ENCODE measurements at regions not wholly inside any gene's neighbourhood (a gene's known extent, or its start where the extent isn't known, plus 50 kb on each side); places are given as distances from the start of the nearest gene placed in this dataset.

DNA sequence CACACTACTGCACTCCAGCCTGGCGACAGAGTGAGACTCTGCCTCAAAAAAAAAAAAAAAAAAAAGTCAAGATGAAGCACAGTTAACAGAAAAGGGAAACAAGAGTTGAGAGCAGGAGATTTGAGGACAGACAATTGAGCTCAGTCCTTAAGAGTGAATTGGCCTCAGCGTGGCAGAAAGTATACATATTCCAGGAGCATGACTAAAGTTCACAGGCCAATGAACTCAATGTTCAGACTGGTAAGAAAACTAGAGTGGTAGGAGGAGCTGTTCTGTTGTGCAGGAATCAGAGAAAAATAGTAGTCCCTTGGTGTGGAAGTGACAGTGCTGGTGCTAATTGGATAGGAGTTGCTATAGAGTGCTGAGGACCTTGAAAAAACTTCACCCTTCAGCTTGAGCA, 60.0 kb downstream of the NRN1 start:
- no peak for DNase-seq (ENCODE audit: low spot score)

- DNase-seq (ENCODE audit: low spot score) = no peak
Observed at GRCh38 chr6:5946181-5946580, 60.5 kb downstream of the NRN1 start.

DNA sequence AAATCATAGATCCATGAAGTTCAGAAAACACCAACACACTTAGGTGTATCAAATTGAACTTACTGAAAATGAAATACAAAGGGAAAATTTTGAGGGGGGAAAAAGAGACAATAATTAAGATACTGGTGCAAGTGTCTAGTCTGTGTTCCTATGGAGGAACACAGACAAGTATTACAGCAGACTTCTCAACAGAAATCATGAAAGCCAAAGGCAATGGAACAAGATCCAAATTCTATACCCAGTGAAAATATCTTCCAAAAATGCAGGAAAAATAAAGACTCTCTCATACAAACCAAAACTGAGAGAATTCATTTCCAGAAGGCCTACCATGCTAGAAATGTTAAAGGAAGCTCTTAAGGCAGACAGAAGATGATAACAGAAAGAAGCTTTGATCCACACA, 63.1 kb downstream of the NRN1 start:
- no peak for DNase-seq (ENCODE audit: low spot score)

DNA sequence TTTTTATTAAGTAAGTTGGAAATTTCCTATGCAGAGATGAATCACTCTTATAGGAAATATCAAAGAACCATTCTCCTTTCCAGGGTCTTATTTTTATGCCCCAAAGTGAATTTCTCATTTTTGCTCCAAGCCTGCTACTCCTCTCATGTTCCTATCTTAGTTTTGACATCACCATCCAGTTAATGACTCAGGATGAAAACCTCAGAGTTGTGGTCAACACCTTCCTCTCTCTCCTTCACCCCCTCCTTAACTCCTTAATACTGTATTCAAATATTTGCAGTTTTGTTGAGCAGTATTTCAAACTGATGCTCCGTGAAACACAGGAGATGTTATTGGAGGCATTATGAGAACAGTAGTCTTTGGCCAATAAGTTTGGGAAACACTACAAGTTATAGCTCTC, 64.1 kb downstream of the NRN1 start:
- no peak for DNase-seq (ENCODE audit: low spot score)

GRCh38 chr6:5941188-5941587, 65.5 kb downstream of the NRN1 start:
- DNase-seq (ENCODE audit: low spot score) = no peak

- DNase-seq (ENCODE audit: low spot score) = no peak
Observed at GRCh38 chr6:5938934-5939333, 67.8 kb downstream of the NRN1 start.

- no peak for DNase-seq (ENCODE audit: low spot score)
Observed at GRCh38 chr6:5937936-5938706, 68.6 kb downstream of the NRN1 start.

DNA sequence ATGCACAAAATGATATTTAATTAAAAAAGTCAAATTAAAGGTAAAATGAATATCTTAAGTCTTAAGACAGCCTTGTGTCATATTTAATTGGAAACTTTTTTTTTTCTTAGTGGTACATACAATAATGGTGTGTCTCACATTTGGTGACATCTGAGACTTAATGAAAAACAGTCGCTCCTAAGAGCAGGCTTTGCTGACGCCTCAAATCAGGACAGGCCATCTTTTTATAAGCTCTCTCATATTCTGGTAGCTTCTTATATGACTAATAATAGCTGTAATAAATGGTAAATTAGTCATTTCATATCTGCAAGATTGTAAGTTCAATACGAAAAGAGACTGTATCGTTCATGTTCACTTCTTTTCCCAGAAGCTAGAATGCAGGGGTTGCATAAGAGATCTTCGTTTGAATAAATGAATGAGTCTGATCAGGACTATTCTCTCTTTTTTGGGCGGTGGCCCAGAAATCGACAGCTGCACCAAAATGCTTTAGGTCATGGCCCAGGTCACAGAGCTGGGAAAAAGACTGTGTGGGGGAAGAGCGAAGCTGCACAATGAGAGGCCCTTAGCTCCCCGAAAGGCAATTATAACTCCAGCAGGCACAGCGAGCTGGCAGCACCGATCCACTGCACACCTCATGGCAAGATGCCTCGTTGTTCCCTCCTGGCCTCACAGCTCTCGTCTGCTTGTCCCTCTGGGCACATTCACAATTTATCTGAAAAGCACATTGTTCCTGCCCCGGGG, 69.4 kb downstream of the NRN1 start:
- no peak for DNase-seq (ENCODE audit: low spot score)

GRCh38 chr6:5936631-5937030, 70.1 kb downstream of the NRN1 start:
- no peak for DNase-seq (ENCODE audit: low spot score)

- DNase-seq (ENCODE audit: low spot score) = no peak
Observed at GRCh38 chr6:5936140-5936539, 70.6 kb downstream of the NRN1 start.

DNA sequence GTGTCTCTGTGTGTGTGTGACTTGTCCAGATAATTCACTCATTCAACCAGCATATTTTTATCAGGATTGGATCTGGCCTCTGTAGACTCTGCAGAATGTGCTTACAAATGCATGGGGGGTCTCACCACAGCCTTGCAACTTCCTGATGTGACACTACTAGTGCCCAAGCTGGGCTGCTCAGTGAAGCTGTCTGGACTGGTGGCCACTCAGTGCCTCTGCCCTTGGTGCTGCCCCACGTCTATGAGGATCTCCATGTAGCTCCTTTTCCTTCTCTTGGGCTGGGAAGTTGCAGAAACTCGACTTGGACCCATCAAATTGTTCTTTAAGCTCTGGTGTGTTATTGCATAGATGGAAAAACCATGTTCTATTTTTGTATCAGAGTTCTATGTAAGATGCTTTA, 75.8 kb downstream of the NRN1 start:
- DNase-seq (ENCODE audit: low spot score) = no peak

DNA sequence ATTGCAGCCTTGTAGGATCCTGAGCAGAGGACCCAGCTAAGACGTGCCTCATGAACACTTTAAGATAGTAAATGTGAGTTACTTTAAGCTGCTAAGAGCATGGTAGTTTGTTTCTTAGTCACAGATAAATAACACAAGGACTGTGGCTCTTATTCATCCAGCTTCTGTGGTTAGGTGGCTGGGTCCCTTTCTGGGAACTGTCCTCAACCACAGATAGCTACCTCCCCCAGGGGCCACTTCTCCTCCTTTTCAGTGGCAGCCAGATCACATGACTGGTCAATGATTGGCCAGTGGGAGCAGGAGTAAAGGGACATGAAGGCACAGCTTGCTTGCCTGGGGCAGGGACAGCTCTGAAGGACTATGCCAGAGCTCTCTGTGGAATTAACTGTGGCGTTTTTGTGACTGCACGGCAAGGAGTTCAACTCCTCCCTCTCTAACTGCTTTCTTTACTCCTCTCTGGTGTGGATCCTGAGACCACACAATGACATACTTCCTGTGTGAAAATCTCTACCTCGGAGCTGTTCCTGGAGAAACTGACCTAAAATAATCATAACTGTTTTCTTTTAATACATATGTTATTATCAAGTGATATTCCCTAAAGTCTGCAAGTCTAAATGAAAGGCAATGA, 76.5 kb downstream of the NRN1 start:
- DNase-seq (ENCODE audit: low spot score) = no peak

DNA sequence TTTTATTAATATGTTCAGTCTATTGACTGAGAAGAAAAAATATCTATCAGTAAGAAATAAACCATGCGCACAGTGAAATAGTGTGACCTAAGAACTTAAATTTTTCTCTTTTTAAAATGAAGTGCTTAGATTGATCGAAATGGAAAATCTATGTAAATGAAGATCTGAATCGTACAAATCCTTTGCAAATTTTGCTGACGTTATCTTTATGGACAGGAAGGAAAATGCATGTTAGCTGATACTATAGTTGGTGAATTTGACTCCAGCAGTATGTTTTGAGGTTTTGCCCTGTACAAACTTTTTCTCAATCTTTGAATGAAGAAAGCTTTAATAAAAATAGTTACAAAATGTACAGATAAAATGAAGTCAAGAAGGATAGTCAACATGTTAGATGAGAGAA, 82.9 kb downstream of the NRN1 start:
- no peak for DNase-seq (ENCODE audit: low spot score)

DNA sequence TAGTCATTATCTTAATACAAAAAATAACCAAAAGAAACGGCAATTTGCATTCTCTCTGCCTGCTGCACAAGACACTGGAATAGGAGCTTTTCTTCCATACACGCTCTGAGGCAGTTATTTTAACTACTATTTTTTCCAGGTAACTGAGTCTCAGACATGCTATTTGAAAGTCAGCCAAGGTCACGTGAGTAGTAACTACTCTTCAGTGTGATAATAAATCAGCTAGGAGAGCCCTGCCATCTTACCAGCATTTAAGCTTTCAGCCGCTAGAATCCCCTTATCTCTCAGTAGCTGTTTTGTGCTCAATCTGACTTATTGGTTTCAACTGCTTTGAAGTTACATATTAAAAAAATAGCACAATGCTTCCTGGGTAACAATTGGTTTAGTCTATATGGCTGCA, 84.5 kb downstream of the NRN1 start:
- no peak for DNase-seq (ENCODE audit: low spot score)

- DNase-seq (ENCODE audit: low spot score) = no peak
Observed at GRCh38 chr6:5909721-5910120, 97.0 kb downstream of the NRN1 start.

- DNase-seq (ENCODE audit: low spot score) = no peak
Observed at GRCh38 chr6:5906842-5907241, 99.9 kb downstream of the NRN1 start.

DNA sequence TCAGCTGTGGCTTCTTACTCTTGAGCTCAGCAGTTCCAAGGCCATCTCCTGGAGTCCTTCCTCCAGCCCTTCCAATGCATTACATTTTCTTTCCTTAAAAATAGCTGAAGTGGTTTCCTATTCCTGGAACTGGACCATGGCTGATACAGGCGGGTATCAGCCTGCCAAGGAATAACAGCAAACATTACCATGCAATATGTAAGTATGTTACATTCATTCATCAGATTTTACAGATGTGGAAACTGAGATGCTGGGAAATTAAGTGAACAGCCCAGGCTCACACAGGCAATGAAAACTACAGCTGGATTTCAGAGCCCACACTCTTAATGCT, 100.4 kb downstream of the NRN1 start:
- DNase-seq (ENCODE audit: low spot score) = no peak

DNA sequence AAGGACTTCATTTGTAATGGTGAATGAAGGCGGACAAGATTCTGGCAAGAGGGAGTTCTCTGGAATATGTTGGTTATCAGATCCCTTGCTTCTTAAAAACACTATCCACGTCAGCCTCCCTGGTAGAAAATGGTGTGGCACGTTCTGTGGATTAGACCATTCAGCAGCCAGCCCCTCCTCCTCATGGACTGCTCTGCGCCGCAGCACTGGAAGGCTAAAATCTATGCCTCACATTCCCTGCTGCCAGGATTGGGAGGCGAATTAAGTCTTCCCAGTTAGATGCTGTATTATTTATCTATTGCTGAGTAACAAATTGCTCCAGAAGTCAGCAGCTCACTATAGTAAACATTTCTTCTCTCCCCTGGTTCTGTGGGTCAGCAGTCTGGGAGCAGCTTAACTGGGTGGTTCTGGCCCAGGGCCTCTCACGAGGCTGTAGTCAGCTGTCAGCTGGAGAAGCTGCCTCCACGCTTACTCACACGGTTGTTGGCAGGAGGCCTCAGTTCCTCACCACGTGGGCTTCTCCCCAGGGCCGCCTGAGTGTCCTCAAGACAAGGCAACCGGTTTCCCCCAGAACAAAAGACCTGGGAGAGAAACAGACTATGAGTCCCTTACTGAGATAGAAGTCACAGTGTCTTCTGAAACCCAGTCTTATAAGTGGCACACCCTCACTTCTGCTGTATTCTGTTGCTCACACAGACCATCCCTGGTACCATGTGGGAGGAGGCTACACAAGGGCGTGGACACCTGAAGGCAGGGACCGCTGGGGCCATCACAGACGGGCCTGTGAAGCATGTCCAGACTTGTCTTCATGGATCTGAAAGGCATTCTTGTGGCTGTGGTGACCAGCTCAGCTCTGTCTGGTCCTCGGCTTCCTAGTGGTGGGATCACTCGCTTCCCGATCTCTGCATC, 101.0 kb downstream of the NRN1 start:
- DNase-seq (ENCODE audit: low spot score) = no peak

DNA sequence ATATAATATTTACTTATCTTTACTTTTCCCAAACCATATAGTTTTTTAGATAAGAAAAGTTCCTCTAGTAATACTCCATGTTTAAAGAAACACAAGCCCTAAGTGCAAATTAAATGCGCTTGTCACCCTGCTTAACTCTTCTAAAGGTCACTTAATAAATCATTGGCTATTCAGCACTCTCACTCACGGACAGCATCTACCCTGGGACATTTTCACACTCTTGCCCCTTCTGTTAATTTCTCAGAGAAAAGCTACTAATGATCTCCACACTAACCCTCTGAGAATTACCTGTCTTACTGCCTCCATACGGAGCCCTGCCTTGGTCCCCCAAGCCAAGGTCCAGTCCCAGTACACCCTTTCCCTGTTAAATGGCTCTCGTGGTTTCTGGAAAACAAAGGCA, 102.2 kb downstream of the NRN1 start:
- no peak for DNase-seq (ENCODE audit: low spot score)

GRCh38 chr6:5899216-5900045, 107.3 kb downstream of the NRN1 start:
- no peak for DNase-seq (ENCODE audit: low spot score)

DNA sequence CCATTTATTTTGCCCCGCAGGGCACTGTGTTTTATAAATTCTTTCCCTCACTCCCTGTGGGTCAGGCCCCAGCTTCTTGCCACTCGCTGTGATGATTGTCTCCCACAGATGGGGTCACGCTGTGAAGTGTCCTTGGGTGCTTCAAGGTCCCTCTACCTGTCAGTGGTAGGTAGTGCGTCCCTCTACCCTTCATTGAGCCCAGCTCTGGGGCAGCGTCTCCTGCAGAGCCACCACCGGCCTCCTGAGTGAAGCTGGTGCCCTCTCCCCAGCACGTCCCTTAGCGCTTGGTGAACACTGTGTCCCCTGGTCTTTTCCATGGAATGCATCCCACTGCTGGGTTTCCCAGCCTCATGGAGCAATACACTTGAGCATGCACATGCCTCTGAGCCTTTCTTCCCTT, 108.2 kb downstream of the NRN1 start:
- DNase-seq (ENCODE audit: low spot score) = no peak

DNA sequence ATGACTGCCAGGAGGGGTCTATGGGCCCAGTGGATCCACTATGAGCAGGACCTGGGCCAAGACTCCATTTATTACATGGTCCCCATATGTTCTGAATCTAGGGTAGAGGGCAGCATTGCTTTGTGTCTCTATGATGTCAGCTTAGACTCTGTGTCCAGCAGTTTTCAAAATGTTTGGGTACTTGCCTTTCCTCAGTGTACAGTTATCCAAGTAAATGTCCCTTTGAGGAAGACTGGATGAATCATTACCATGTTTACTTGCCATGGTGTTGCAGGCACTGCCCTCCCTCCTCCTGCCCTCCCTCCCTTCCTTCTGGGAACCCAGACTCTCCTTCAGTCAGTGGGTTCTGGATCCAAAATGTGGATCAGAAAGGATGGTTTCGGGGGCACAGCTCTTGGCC, 108.6 kb downstream of the NRN1 start:
- DNase-seq (ENCODE audit: low spot score) = no peak
